NOMO-1 treated with DMSO at 0.1 percent for 48 hours (cell line): ENCODE measurements at regions not wholly inside any gene's neighbourhood (a gene's known extent, or its start where the extent isn't known, plus 50 kb on each side); places are given as distances from the start of the nearest gene placed in this dataset.

Experiments
- DNase-seq: peaks from one replicate; lab custom pipeline; 2025; ENCODE audit not compliant: unreplicated experiment; lab: John Stamatoyannopoulos, UW

GRCh38 chr9:87148331-87149104, 201.2 kb upstream of the GAS1 start:
- DNase-seq: peak; percentile 25

GRCh38 chr9:87149799-87150198, 202.5 kb upstream of the GAS1 start:
- no peak for DNase-seq

- no peak for DNase-seq
These were observed 204.9 kb upstream of the GAS1 start for GRCh38 chr9:87152256-87152655.

GRCh38 chr9:87156247-87156646, 208.9 kb upstream of the GAS1 start:
- DNase-seq: no peak

- DNase-seq: no peak
These were observed 210.2 kb upstream of the GAS1 start for GRCh38 chr9:87157366-87158031.

- no peak for DNase-seq
These were observed 211.5 kb upstream of the GAS1 start for GRCh38 chr9:87158765-87159164.

GRCh38 chr9:87160148-87161102, 213.1 kb upstream of the GAS1 start:
- DNase-seq: no peak

GRCh38 chr9:87167161-87167560, 219.9 kb upstream of the GAS1 start:
- DNase-seq: no peak

GRCh38 chr9:87167582-87167981, 220.3 kb upstream of the GAS1 start:
- no peak for DNase-seq

- DNase-seq: no peak
These were observed 231.0 kb upstream of the GAS1 start for GRCh38 chr9:87178302-87178701.

- no peak for DNase-seq
These were observed 232.4 kb upstream of the GAS1 start for GRCh38 chr9:87179553-87180340.

- DNase-seq: no peak
These were observed 233.1 kb upstream of the GAS1 start for GRCh38 chr9:87180361-87180760.

- no peak for DNase-seq
These were observed 233.5 kb upstream of the GAS1 start for GRCh38 chr9:87180841-87181240.

GRCh38 chr9:87181670-87182069, 234.4 kb upstream of the GAS1 start:
- DNase-seq: no peak

GRCh38 chr9:87184956-87185642, 237.8 kb upstream of the GAS1 start:
- no peak for DNase-seq

- DNase-seq: no peak
These were observed 240.3 kb upstream of the GAS1 start for GRCh38 chr9:87187656-87188055.

GRCh38 chr9:87189006-87189405, 241.7 kb upstream of the GAS1 start:
- DNase-seq: no peak

GRCh38 chr9:87193151-87193550, 245.8 kb upstream of the GAS1 start:
- DNase-seq: no peak

GRCh38 chr9:87193925-87194868, 246.9 kb upstream of the GAS1 start:
- no peak for DNase-seq
